Fibroblast of lung (primary cell): ENCODE measurements at regions not wholly inside any gene's neighbourhood (a gene's known extent, or its start where the extent isn't known, plus 50 kb on each side); places are given as distances from the start of the nearest gene placed in this dataset.

Source experiments
- CTCF ChIP-seq, 2 donors: IDR thresholded peaks in 1 of 2; conservative IDR thresholded peaks in 1 of 2; 1 replicate in 1 of 2; 2 replicates in 1 of 2; pipeline ENCODE4 v1.5.1; 2011 to 2012; ENCODE audit warnings: low read length in 2 of 2, control low read depth in 1 of 2, inconsistent platforms in 1 of 2, low read depth in 1 of 2, mild to moderate bottlenecking in 1 of 2
- EZH2 ChIP-seq: IDR thresholded peaks from 2 replicates; pipeline ENCODE4 v1.5.1; 2012; ENCODE audit warnings: low read length, control low read depth, mild to moderate bottlenecking; ENCODE audit errors: missing control alignments

- TF ChIP-seq EZH2 (no peak), CTCF (conservative IDR thresholded peaks at IDR 0.05 in 1 of 2, IDR thresholded peaks at IDR 0.05 in 1 of 2; ENCODE audit: low read depth in 1 of 2, low read length in 2 of 2) (no peak)
These were observed 380.3 kb upstream of the MAF start for GRCh38 chr16:79980650-79981521.
